HG03565 (cell line): ENCODE measurements at regions not wholly inside any gene's neighbourhood (a gene's known extent, or its start where the extent isn't known, plus 50 kb on each side); places are given as distances from the start of the nearest gene placed in this dataset.

Source experiments
- ATAC-seq: cut with Tn5 transposase; IDR thresholded peaks from one replicate; pipeline ENCODE4 v1.9.1; 2021; ENCODE audit warnings: mild to moderate bottlenecking, moderate library complexity; ENCODE audit not compliant: unreplicated experiment

DNA sequence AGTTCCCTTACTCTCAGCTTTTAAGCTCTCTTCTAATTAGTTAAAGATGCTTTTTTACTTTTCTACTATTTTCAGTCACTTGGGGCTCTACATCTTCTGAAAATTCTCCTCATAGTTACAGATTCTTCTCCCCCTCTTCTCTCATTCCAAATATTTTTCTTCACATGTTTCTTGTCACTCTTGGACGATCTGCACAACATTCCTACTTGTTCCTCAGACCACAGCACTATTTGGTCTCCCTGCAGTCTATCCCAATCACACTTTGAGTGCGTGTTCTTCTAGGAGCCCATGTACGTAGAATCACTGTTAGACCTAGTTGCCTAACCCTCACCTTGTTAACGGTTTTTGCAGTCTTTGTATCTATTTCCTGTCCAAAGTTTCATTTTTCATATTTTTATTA, 222.5 kb upstream of the SPRY2 start:
- no peak for ATAC-seq

DNA sequence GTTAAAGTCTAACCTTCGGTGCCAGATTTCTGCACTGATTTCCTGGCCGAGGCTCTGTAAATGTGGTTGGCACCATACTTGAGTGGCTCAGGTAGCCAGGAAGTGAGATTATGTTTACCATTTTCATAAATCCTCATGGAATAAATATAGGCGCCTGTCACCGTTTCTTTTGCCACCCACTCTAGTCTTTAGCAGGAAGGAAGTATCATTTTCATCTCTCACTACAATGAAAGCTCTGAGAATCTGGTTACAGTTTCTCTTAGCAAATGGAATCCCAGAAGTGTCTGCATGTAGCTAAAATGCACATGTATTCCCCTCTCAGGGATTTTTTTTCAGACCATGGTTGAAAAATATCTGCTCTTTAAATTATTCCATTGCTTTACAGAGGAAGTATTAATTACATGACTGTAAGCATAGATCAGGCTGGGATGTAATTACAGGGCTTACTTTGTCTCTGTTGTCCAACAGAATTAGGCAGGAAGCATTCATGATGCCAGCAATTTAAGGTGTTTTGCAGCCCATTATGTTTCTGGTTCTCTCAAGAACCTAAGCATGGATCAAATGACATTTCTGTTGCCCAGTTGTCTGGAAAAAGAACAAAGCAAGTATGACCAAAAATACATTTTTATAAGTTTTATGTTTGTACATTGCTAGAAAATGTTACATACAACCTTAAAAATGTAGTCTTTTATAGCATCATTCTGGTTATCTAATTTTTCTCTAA, 221.7 kb upstream of the SPRY2 start:
- no peak for ATAC-seq

DNA sequence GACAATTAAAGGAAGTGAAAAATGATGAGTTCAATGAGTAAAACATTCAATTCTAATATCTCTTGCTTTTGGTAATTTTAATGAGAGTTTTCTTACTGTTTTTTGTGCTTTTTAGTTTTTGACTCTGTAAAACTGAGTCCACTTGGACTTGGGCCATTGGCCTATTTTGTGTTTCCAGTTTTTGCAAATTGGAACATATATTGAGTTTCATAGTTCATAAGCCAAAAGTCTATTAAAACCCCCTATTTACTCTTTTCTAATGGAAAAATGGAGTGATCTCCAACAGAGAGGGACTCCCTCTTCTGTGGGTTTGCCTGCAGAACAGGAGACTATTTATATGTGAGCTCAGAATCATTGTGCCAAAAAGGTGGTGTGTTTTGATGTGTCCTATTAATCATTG, 219.7 kb upstream of the SPRY2 start:
- no peak for ATAC-seq

DNA sequence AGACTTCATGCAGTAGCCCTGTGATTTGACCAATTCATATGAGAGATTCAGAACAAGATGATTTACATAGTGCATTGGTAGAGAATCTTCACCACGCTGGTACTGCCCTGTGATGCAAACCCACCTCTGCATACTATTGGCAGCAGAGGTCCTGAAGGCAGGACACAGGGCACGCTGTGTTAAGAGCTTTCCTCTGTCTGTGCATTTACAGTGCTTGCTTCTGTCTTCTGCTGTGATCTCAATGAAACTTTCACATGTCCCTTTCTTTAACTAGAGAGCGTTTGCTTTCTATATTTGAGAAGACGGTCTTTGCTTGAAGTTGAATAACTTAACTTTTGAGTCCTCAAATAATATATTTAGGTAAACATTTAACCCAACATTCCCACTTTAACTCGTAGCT, 219.0 kb upstream of the SPRY2 start:
- no peak for ATAC-seq

DNA sequence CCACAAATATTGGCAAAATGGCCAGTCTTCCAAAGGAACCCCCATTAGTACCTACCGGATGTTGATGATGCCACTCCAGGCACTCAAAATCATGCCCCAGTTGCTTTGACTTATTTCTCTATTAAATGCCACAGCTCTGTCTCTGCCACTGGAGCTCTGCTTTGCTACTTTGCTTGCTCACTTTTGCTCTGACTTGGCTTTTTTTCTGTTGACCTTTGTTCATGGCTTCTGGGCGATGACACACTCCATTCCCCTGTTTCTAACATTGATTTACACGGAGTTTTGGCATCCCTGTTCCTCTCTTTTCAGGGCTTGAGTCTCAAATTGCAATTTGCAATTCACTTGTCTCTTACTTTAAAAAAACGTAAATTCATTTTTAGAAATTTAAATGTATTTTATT, 217.1 kb upstream of the SPRY2 start:
- no peak for ATAC-seq

DNA sequence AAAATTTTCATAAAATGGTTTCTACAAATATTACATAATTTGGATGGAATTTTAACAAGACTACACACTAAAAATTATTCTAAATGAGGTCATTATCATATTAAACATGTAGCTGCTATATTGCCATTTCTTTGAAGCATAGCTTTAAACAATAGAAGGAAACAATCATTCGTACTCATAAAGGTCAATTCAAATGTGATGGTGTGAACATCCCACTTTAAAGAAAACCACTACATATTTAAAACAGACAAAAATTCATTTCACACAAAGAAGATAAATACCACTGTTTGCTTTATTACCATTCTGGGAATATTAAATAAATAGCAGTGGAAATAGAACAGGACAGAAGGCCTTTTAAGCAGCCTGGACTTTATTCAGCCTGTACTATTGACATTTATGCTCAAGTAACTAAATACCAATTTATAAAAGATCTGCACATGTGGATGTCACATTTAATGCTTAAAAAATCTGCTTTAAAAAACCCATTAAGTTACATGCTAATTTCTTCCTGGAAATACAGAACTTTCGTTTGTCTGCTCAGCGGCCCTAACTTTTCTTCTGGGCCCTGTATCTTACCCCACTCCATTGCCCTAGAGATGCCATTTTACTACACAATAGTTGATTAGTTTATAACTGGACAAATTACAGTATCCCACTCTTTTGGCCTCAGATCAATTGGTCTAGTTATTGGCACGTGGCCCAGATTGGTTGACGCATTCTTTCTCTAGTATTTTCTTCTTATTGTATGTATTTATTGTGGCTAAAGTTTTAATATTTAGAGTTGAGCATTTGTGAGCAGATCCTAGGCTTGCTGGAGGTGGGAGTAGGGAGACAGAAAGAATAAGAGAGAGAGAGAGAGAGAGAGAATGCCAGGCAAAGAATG, 215.1 kb upstream of the SPRY2 start:
- no peak for ATAC-seq

DNA sequence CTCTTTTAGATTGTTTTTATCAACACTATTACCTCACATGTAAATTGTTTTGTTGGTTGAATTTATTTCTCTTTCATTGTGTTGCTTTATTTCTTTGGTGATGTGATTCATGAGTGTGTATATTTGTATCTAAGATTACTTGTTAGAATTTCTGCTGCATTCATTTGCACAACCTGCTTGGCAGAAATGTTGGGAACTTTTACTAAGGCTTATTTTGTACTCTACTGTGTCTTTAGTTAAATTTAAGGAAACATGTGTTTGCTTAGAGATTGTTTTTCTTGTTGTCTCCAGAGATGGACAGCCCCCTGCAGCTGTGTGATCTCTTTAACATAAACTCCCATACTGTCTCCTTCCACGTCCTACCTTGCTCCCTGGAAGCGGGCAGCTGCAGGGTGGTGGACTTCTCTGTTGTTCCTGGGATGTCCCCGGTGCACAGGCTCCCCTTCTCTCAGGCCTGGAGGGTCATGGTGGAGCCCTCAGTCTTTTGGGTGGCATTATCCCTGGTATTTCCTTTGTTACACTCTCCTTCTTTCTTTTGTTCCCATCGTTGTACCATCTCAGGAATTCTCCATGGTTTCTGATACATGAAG, 212.0 kb upstream of the SPRY2 start:
- no peak for ATAC-seq

DNA sequence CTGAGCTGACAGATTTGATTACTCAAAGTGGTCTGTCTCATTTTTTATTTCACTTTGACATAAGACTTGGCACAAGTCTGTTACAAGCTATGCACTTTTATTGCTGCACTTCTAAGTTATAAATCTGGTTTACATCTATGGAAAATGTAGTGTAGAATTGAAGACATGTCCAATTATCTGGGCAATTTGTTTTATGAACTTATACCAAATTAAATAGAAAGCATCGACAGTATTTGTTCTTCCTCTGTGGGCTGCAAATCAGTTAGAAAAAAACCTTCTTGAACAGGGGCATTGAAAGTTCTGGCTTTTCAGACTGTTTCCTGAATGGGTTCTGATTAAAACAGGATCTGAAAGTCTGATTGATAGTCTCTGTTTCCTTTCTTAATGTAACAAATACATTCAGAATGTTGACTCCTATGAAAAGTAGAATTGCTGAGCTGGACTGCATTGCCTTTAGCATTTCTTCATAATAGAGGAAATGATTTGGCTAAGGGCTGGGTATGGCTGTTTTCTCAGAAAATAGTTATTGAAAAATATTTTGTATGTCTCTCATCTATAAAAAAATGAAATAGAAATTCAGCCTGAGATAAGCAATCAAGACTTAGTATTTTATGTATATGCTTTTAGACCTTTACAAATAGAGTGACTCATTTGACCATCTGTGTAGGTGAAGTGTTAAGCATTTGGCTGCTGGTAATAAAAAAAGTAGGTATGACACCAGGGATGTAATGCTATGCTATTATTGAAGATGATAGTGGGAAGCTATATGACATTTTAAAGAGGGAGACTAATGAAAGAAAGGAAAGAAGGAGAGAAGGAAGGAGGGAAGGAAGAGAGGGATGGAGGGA, 210.9 kb upstream of the SPRY2 start:
- ATAC-seq, result no peak

DNA sequence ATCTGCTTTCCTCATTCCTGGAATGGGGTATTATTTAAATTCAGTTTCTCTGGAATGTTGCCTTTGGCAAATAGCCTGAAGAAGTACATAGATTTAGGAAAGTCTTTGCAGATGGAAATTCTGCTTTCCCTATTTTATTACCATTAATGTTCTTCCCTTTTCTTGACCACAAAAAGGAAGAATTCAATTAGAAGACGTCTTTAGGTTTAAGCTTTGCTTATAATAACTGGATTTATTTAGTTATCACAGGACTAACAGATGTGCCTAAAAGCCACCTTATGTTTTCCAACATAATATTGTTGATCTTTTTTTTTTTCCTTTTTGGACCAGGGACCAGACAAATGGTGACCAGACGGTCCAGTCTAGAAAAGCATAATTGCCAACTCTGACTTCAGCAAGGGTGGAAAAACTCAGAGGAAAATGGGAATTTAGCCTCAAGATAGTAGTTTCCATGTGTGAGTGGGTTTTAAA, 210.1 kb upstream of the SPRY2 start:
- no peak for ATAC-seq

DNA sequence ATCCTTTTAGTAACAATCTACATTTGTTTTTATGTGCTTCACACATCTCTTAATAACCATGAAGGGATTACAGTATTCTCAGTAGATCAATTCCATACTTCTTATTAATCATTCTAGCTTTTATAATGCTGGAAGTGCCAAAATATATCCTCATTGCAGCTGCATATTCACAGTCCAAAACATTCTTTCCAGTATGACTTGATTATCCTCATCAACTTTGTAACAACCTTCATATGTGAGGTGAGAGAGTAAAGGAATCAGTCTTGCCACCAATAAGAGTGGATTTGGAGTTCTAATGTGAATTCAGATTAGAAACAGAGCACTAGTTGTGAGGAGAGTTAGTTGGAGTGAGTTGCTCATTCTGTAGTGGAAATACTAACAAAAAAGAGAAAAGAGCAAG, 208.0 kb upstream of the SPRY2 start:
- no peak for ATAC-seq

DNA sequence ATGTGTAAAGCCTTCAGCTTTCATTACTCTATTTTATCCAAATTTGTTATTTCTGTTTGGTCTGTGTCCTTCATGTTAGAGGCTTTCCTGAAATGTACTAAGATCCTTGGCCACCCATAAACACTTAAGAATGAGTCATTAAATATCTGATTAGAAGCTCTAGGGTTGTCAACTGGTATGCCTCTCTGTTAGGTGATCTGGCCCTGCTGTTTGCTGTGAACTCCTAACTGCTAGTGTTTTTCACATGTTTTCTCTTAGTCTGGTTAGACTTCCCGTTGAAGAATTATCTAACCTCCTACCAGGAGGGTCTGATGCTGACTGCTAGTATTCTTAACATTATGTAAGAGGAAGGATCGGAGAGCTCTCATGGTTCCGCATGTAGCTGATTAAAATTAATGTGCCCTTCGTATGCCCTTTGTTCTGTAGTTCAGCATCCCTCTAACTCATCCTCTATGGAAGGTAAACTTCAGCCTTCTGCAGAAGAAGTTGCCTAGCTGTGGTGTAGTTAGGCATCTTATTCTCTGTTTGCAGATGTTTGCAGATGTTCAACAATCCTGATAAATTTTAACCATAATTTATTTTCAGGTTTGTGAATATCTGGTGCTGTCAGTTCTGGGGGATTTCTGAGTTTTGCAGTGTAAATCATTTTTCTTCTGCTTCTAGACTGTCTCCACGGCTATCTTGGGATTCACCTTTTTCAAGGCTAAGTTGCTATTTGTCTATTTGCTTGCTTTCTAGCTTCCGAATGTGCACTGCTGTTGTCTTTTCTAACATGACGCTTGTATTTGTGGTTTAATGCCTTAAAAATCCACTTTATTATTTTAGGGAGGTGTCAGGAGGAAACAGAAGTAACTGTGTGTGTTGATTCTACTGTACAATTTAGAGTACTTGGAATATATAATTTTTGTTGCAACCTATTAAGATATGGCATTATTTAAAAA, 207.2 kb upstream of the SPRY2 start:
- no peak for ATAC-seq

DNA sequence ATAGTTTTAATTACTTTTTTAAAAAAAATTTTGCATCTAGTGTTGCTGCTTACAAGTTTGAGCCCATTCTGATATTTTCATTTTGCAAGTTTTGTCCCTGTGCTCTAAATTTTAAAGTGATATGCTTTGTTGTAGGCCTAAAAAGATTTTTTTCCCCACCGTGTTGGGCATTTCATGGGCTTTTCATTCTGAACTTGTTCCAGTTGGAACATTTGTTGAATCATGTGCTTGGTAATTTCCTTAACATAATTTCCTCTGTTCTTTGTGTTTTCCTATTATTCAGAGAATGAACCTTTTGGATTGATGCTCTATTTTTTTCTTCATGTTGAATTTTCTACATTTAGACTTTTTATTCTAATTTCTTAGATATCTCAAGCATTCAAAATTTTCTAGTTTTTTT, 206.4 kb upstream of the SPRY2 start:
- no peak for ATAC-seq

DNA sequence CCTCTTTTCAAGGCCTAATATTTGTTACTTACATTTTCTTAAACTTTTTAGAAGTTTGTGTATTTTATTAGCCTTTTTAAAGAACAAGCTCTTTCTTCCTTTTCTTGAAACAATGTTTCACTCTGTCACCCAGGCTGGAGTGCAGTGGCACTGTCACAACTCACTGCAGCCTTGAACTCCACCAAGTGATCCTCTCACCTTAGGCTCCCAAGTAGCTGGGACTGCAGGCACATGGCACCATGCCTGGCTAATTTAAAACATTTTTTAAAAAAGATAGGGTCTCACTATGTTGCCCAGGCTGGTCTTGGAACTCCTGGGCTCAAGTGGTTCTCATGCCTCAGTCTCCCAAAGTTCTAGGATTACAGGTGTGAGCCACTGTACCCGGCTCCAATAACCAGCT, 192.2 kb upstream of the SPRY2 start:
- no peak for ATAC-seq

DNA sequence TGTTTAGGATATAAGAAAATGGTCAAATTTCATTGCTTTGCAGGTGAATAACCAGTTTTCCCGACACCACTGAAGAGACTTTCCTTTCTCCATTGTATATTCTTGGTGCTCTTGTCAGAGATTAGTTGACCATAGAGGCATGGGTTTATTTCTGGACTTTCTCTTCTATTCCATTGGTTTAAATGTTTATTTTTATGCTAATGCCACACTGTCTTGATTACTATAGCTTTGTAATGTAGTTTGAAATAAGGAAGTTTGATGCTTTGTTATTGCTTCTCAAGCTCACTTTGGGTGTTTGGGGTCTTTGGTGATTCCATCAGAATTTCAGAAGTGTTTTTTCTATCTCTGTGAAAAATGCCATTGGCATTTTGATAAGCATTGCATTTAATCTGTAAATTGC, 190.0 kb upstream of the SPRY2 start:
- ATAC-seq, result no peak

DNA sequence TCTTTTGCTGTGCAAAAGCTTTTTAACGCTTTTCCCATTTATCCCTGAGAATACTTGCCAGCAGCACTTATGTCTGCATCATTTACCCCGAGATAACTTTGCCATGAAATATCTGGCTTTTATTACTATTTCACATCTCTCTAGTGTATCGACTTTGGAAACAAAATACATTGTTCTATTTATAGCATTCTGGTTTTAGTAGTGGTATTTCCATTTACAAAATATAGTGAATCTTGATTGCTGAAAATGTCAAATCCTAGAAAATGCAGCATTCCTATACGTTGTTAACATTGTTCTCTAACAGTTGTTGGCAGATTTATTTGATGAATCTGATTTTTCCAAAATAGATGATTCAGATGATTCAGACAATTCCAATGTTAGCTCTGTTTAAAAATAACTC, 189.3 kb upstream of the SPRY2 start:
- ATAC-seq, result no peak

DNA sequence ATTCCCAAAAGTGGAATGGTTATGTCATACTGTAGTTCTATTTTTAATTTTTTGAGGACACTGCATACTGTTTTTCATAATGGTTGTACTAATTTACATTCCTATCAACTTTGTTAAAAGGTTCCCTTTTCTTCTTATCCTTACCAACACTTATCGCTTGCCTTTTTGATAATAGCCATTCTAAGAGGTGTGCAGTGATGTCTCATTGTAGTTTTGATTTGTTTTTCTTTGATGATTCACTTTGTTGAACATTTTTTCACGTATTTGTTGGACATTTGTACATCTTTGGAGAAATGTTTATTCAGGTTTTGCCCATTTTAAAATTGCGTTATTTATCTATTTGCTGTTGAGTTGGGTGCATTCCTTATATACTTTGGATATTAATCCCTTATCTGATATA, 188.8 kb upstream of the SPRY2 start:
- no peak for ATAC-seq

DNA sequence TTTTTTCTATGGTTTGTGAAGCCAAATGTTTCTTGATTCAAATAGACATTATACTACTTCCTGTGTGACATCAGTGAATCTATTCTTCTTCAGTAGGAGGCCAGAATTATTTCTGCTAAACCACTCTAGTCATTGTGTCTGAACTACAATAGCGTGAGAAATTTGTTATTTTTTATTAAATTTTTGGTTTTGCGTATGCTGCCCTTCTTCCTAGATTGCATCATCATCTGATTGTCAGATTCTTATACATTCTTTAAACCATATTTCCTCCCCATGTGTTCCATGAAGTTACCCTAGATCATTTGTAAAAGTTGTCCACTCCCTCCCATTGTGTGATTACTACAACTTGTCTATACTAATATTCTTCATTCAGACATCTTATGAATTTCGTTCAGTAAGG, 187.8 kb upstream of the SPRY2 start:
- ATAC-seq, result no peak

DNA sequence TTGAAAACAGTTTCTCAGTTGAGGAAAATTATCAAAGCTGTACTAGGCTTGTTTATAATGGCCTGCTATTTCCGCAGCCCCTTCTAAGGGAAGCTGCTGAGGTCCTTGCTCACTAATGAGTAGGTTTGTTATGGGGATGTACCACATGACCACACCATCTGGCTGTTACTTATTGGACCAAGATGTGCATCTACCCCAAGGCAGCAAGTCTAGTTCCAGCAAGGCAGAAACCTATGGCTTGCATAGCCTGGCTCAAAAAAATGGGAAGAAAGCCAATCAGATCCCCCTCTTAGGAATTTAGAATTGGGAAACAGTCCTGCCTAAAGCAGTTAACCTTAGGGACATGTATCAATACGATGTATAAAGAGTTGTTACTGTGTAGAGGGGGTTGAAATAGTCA, 186.5 kb upstream of the SPRY2 start:
- no peak for ATAC-seq

DNA sequence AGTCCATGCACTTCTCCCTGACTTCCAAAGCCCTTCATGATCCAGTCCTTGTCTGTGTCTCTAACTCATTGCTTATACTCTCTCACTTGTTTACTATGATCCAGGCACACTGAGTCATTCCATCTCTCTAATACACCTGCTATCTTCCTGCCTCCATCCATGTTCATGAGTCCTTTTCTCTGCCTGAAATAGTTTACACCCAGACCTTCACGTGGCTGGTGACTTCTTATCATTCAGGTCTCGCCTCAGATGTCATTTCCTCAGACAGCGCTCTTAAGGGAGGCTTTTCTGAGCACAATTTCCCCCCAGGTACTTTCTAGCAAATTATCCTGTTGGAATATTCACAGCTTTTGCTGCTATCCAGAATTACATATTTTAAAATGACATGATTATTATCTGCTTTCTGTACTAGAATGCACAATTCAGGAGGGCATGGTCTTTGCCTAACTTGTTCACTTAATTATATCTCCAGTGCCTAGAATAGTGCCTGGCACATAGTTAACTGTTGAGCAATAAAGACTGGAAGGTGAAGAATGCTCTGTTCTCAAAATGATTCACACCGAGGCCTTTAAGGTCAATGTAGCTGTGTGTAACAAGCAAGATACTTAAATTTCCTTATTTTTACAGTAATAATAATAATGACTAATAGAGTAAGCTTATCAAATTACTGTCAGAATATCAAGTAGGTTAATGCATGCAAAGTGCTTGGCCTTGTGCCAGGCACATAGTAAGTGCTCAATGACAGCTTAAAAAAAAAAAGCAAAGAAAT, 183.7 kb upstream of the SPRY2 start:
- no peak for ATAC-seq
